ENCODE measurements at regions not wholly inside any gene's neighbourhood (a gene's known extent, or its start where the extent isn't known, plus 50 kb on each side); places are given as distances from the start of the nearest gene placed in this dataset.

- TF ChIP-seq REST (IDR thresholded peaks at IDR 0.05; ENCODE audit: unreplicated experiment) = no peak
- no peak for TF ChIP-seq EZH2phosphoT487 (IDR thresholded peaks at IDR 0.05; ENCODE audit: unreplicated experiment)
- no peak for TF ChIP-seq STAT1 (IDR thresholded peaks at IDR 0.05; ENCODE audit: unreplicated experiment)
- no peak for TF ChIP-seq JUNB (IDR thresholded peaks at IDR 0.05; ENCODE audit: unreplicated experiment)
- TF ChIP-seq CTCF (conservative IDR thresholded peaks at IDR 0.05; ENCODE audit: low read depth in 2 of 2) = no peak
- TF ChIP-seq NANOG (IDR thresholded peaks at IDR 0.05; ENCODE audit: borderline replicate concordance) = no peak
- TF ChIP-seq ZNF114 (CRISPR knock-in tag; IDR thresholded peaks at IDR 0.05) = no peak
- TF ChIP-seq ZNF331 (CRISPR knock-in tag; IDR thresholded peaks at IDR 0.05; ENCODE audit: low read depth) = no peak
- no peak for TF ChIP-seq POLR2AphosphoS5 (IDR thresholded peaks at IDR 0.05; ENCODE audit: low read depth)
- TF ChIP-seq EZH2 (IDR thresholded peaks at IDR 0.05; ENCODE audit: low read depth, unreplicated experiment) = no peak
Observed at GRCh38 chr6:112749673-112750072, 402.5 kb downstream of the RFPL4B start (continued).

GRCh38 chr6:112752305-112752704 lies 405.2 kb downstream of the RFPL4B start:
- Histone ChIP-seq H3K36me3 (ENCODE audit: insufficient read depth) (no peaks in the 10 kb centered on the region), H3F3A (replicated peaks; ENCODE audit: low read depth) (no peaks in the 10 kb centered on the region), H3K4me3 (no peak overlapping the region), H4K20me1 (replicated peaks; ENCODE audit: insufficient read depth) (no peaks in the 10 kb centered on the region), H3K4me1 (ENCODE audit: insufficient read depth) (no peaks in the 10 kb centered on the region), H2AFZ (no peak overlapping the region), H3K4me2 (no peak overlapping the region), H3K79me2 (replicated peaks; ENCODE audit: insufficient read depth) (no peaks in the 10 kb centered on the region), H3K9me2 (ENCODE audit: insufficient read depth) (no peaks in the 10 kb centered on the region), H3K27ac (ENCODE audit: low read depth) (no peak overlapping the region), H3K27me3 (ENCODE audit: insufficient read depth) (no peaks in the 10 kb centered on the region)
- Mint-ChIP-seq H3K4me3 (no peak overlapping the region), H3K4me1 (peaks cover 2% of the 10 kb centered on the region; the same call in 1 of the 3 replicates), H3K36me3 (ENCODE audit: low read depth) (no peaks in the 10 kb centered on the region), H3K27ac (no peak overlapping the region), H3K27me3 (ENCODE audit: insufficient read depth, low read depth, poor library complexity) (no peaks in the 10 kb centered on the region), H3K9me3 (0 out of 3 replicates have a peak, but pooled peaks cover 3% of the 10 kb centered on the region)
- DNase-seq (ENCODE audit: low spot score) (no peak), ATAC-seq (no peak)
- TF ChIP-seq STAT1 (IDR thresholded peaks at IDR 0.05; ENCODE audit: unreplicated experiment) = no peak
- TF ChIP-seq CREB1 (CRISPR knock-in tag; IDR thresholded peaks at IDR 0.05; ENCODE audit: low read depth) = no peak
- TF ChIP-seq CTCF (conservative IDR thresholded peaks at IDR 0.05; ENCODE audit: low read depth in 2 of 2) = no peak
- no peak for TF ChIP-seq EZH2phosphoT487 (IDR thresholded peaks at IDR 0.05; ENCODE audit: unreplicated experiment)
- no peak for TF ChIP-seq JUNB (IDR thresholded peaks at IDR 0.05; ENCODE audit: unreplicated experiment)
- TF ChIP-seq ZNF331 (CRISPR knock-in tag; IDR thresholded peaks at IDR 0.05; ENCODE audit: low read depth) = no peak
- no peak for TF ChIP-seq ZNF462 (CRISPR knock-in tag; IDR thresholded peaks at IDR 0.05)
